ENCODE measurements at regions not wholly inside any gene's neighbourhood (a gene's known extent, or its start where the extent isn't known, plus 50 kb on each side); places are given as distances from the start of the nearest gene placed in this dataset.
"Not testable (repeated sequence)": the region's sequence is repeated elsewhere in the genome, so short reads cannot be mapped to it uniquely, and the experiment has no call there.

GRCh38 chr15:26069231-26069641 lies 206.1 kb upstream of the ATP10A start:
- no peak for DNase-seq

GRCh38 chr15:26066896-26067295 lies 203.8 kb upstream of the ATP10A start:
- no peak for DNase-seq

- DNase-seq = no peak
Measured at GRCh38 chr15:26065723-26066122, 202.6 kb upstream of the ATP10A start.

- DNase-seq = no peak
Measured at GRCh38 chr15:26061248-26061647, 198.1 kb upstream of the ATP10A start.

- not testable (repeated sequence) for DNase-seq
Measured at GRCh38 chr15:26056766-26057165, 193.6 kb upstream of the ATP10A start.

GRCh38 chr15:26051761-26052675 lies 188.9 kb upstream of the ATP10A start:
- no peak for DNase-seq

GRCh38 chr15:26050984-26051383 lies 187.9 kb upstream of the ATP10A start:
- no peak for DNase-seq

GRCh38 chr15:26049900-26050657 lies 187.0 kb upstream of the ATP10A start:
- no peak for DNase-seq

- no peak for DNase-seq
Measured at GRCh38 chr15:26048669-26049068, 185.5 kb upstream of the ATP10A start.

- no peak for DNase-seq
Measured at GRCh38 chr15:26045516-26045915, 182.4 kb upstream of the ATP10A start.

GRCh38 chr15:26043018-26043417 lies 179.9 kb upstream of the ATP10A start:
- DNase-seq = no peak

- DNase-seq = no peak
Measured at GRCh38 chr15:26038693-26039092, 175.6 kb upstream of the ATP10A start.

- no peak for DNase-seq
Measured at GRCh38 chr15:26037369-26037768, 174.2 kb upstream of the ATP10A start.

GRCh38 chr15:26033493-26033892 lies 170.4 kb upstream of the ATP10A start:
- DNase-seq = no peak

GRCh38 chr15:26032162-26032846 lies 169.2 kb upstream of the ATP10A start:
- no peak for DNase-seq

- DNase-seq = not testable (repeated sequence)
Measured at GRCh38 chr15:26029586-26029985, 166.5 kb upstream of the ATP10A start.

GRCh38 chr15:26029146-26029545 lies 166.0 kb upstream of the ATP10A start:
- no peak for DNase-seq

- DNase-seq = no peak
Measured at GRCh38 chr15:26028086-26028740, 165.1 kb upstream of the ATP10A start.

- not testable (repeated sequence) for DNase-seq
Measured at GRCh38 chr15:26026671-26027070, 163.5 kb upstream of the ATP10A start.

GRCh38 chr15:26024241-26024640 lies 161.1 kb upstream of the ATP10A start:
- no peak for DNase-seq

GRCh38 chr15:26023691-26024090 lies 160.6 kb upstream of the ATP10A start:
- DNase-seq = no peak

- DNase-seq = no peak
Measured at GRCh38 chr15:26023231-26023630, 160.1 kb upstream of the ATP10A start.

GRCh38 chr15:26020871-26021270 lies 157.7 kb upstream of the ATP10A start:
- DNase-seq = no peak

Measured in NCI-H187 (cell line).